ENCODE measurements at regions not wholly inside any gene's neighbourhood (a gene's known extent, or its start where the extent isn't known, plus 50 kb on each side); places are given as distances from the start of the nearest gene placed in this dataset.

- Mint-ChIP-seq H3K27ac (no peak overlapping the region), H3K36me3 (no peaks in the 10 kb centered on the region), H3K4me3 (no peak overlapping the region), H3K4me1 (no peaks in the 10 kb centered on the region), H3K27me3 (ENCODE audit: low read depth in 2 of 2) (peaks cover 0 to 7% of the 10 kb centered on the region in 2 donors), H3K9me3 (no peaks in the 10 kb centered on the region)
- TF ChIP-seq, protein P1, sequence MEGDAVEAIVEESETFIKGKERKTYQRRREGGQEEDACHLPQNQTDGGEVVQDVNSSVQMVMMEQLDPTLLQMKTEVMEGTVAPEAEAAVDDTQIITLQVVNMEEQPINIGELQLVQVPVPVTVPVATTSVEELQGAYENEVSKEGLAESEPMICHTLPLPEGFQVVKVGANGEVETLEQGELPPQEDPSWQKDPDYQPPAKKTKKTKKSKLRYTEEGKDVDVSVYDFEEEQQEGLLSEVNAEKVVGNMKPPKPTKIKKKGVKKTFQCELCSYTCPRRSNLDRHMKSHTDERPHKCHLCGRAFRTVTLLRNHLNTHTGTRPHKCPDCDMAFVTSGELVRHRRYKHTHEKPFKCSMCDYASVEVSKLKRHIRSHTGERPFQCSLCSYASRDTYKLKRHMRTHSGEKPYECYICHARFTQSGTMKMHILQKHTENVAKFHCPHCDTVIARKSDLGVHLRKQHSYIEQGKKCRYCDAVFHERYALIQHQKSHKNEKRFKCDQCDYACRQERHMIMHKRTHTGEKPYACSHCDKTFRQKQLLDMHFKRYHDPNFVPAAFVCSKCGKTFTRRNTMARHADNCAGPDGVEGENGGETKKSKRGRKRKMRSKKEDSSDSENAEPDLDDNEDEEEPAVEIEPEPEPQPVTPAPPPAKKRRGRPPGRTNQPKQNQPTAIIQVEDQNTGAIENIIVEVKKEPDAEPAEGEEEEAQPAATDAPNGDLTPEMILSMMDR (IDR thresholded peaks at IDR 0.05), result no peak
- intact Hi-C loops (cut with micrococcal nuclease), result no loop called here
- Histone ChIP-seq H3K4me3 (ENCODE audit: low read length) (no peak overlapping the region), H3K36me3 (ENCODE audit: control insufficient read depth, insufficient read depth, low read length) (no peaks in the 10 kb centered on the region), H3K4me1 (ENCODE audit: control insufficient read depth, insufficient read depth, low read length) (no peaks in the 10 kb centered on the region), H3K9me3 (ENCODE audit: control insufficient read depth, insufficient read depth, low read length) (no peaks in the 10 kb centered on the region), H3K27ac (ENCODE audit: low read length) (no peak overlapping the region), H3K27me3 (ENCODE audit: control insufficient read depth, insufficient read depth, low read length) (no peaks in the 10 kb centered on the region)
- 73% methylated on average over 2 of the region's 2 CpGs for WGBS (ENCODE audit: insufficient coverage)
- no peak for DNase-seq
- ATAC-seq, result no peak
These were observed 107.4 kb upstream of the IL12A start for GRCh38 chr3:159881208-159881607.

DNA sequence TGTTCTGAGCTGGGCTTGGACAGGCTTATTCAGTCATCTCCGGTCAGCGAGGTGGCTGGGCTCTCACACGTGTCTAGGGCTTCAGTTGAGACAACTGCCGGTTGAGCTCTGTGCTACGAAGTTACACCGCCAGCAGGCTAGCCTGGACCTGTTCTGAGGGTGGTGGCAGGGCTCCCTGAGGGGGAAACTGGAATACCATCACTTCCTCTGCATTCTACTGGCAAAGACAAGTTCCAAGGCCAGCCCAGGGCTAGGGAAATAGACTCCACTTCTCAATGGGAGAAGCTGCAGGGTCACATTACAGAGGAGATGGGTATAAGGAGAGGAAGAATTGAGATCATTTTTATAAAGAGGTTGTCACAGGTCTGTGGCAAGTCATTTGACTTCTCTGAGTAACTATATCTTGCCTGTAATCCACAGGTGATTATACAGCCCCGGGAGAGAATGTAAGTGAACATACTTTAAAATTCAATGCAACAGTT lies 106.8 kb upstream of the IL12A start:
- Mint-ChIP-seq H3K27ac (no peak overlapping the region), H3K27me3 (ENCODE audit: low read depth in 2 of 2) (peaks cover 0 to 7% of the 10 kb centered on the region in 2 donors), H3K9me3 (no peaks in the 10 kb centered on the region), H3K4me1 (no peaks in the 10 kb centered on the region), H3K4me3 (no peak overlapping the region), H3K36me3 (no peaks in the 10 kb centered on the region)
- Histone ChIP-seq H3K4me3 (ENCODE audit: low read length) (no peak overlapping the region), H3K27me3 (ENCODE audit: control insufficient read depth, insufficient read depth, low read length) (no peaks in the 10 kb centered on the region), H3K9me3 (ENCODE audit: control insufficient read depth, insufficient read depth, low read length) (no peaks in the 10 kb centered on the region), H3K36me3 (ENCODE audit: control insufficient read depth, insufficient read depth, low read length) (no peaks in the 10 kb centered on the region), H3K27ac (ENCODE audit: low read length) (no peak overlapping the region), H3K4me1 (ENCODE audit: control insufficient read depth, insufficient read depth, low read length) (no peaks in the 10 kb centered on the region)
- ATAC-seq, result no peak
- DNase-seq, result no peak
- intact Hi-C loops (cut with micrococcal nuclease), result no loop called here
- 87% methylated on average over 7 of the region's 7 CpGs for WGBS (ENCODE audit: insufficient coverage)
- TF ChIP-seq, protein P1 (IDR thresholded peaks at IDR 0.05), result no peak

- Mint-ChIP-seq H3K4me1 (no peaks in the 10 kb centered on the region), H3K36me3 (no peaks in the 10 kb centered on the region), H3K27ac (no peak overlapping the region), H3K9me3 (no peaks in the 10 kb centered on the region), H3K27me3 (ENCODE audit: low read depth in 2 of 2) (peaks cover 0 to 7% of the 10 kb centered on the region in 2 donors), H3K4me3 (no peak overlapping the region)
- TF ChIP-seq, protein P1 (IDR thresholded peaks at IDR 0.05), result no peak
- intact Hi-C loops (cut with micrococcal nuclease), result no loop called here
- Histone ChIP-seq H3K9me3 (ENCODE audit: control insufficient read depth, insufficient read depth, low read length) (no peaks in the 10 kb centered on the region), H3K36me3 (ENCODE audit: control insufficient read depth, insufficient read depth, low read length) (no peaks in the 10 kb centered on the region), H3K27me3 (ENCODE audit: control insufficient read depth, insufficient read depth, low read length) (no peaks in the 10 kb centered on the region), H3K4me3 (ENCODE audit: low read length) (no peak overlapping the region), H3K4me1 (ENCODE audit: control insufficient read depth, insufficient read depth, low read length) (no peaks in the 10 kb centered on the region), H3K27ac (ENCODE audit: low read length) (no peak overlapping the region)
- 86% methylated on average over 3 of the region's 3 CpGs for WGBS (ENCODE audit: insufficient coverage)
- DNase-seq (no peak), ATAC-seq (no peak)
These were observed 106.3 kb upstream of the IL12A start for GRCh38 chr3:159882367-159882766.

All from natural killer cell (primary cell).